ENCODE measurements at regions not wholly inside any gene's neighbourhood (a gene's known extent, or its start where the extent isn't known, plus 50 kb on each side); places are given as distances from the start of the nearest gene placed in this dataset.
A peak's percentile ranks its signal among the peaks of the same experiment; 100 is the strongest.

DNA sequence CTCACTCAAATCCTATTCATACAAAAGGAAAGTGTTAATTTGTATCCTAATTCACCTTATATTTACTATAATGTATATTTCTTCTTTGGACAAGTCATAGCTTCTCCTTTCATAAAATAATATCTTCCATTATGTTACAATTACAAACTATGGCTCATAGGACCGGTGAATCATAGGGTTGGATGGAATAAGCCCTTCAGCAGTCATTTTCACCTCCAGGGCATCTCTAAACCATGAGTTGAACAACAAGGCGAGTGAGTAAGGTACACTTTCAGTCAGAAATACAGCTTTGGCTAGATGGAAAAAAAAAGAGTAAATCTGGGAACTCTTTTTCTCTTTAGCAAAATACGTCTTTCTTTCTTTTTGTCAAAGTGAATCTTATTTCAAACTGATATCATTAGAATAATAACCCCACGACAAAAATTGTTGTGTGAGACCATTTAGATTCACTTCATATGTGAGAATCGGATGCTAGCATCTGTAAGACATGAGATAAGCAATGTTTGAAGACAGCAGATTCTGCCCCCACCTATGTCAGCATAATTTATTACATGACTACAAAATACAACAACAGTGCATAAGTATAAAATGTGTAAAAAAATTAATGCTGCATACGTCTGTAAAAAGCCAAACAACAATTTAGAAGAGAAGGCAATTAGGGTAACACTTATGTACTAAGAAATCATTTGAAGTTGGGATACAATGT is 184.4 kb upstream of the SLC38A2 start:
- peak; percentile 99 for DNase-seq (ENCODE audit: low read depth)
- no peak overlapping the region for H3K4me3 ChIP-seq (ENCODE audit: low read length)

GRCh38 chr12:46556105-46556559 is 183.6 kb upstream of the SLC38A2 start:
- peak; percentile 88 for DNase-seq (ENCODE audit: low read depth)
- H3K4me3 ChIP-seq (ENCODE audit: low read length): no peak overlapping the region
- TF ChIP-seq, protein P1, sequence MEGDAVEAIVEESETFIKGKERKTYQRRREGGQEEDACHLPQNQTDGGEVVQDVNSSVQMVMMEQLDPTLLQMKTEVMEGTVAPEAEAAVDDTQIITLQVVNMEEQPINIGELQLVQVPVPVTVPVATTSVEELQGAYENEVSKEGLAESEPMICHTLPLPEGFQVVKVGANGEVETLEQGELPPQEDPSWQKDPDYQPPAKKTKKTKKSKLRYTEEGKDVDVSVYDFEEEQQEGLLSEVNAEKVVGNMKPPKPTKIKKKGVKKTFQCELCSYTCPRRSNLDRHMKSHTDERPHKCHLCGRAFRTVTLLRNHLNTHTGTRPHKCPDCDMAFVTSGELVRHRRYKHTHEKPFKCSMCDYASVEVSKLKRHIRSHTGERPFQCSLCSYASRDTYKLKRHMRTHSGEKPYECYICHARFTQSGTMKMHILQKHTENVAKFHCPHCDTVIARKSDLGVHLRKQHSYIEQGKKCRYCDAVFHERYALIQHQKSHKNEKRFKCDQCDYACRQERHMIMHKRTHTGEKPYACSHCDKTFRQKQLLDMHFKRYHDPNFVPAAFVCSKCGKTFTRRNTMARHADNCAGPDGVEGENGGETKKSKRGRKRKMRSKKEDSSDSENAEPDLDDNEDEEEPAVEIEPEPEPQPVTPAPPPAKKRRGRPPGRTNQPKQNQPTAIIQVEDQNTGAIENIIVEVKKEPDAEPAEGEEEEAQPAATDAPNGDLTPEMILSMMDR (IDR thresholded peaks at IDR 0.05; ENCODE audit: insufficient read depth, low read depth, low read length, missing control alignments): no peak

More for the DNA sequence above, 184.4 kb upstream of the SLC38A2 start:
- TF ChIP-seq, protein P1 (IDR thresholded peaks at IDR 0.05; ENCODE audit: insufficient read depth, low read depth, low read length, missing control alignments): no peak

GRCh38 chr12:46555406-46555852 is 182.9 kb upstream of the SLC38A2 start:
- TF ChIP-seq, protein P1 (IDR thresholded peaks at IDR 0.05; ENCODE audit: insufficient read depth, low read depth, low read length, missing control alignments): no peak
- H3K4me3 ChIP-seq (ENCODE audit: low read length): no peak overlapping the region
- peak; percentile 83 for DNase-seq (ENCODE audit: low read depth)

GRCh38 chr12:46554460-46554859 is 181.9 kb upstream of the SLC38A2 start:
- no peak overlapping the region for H3K4me3 ChIP-seq (ENCODE audit: low read length)
- DNase-seq (ENCODE audit: low read depth): no peak
- TF ChIP-seq, protein P1 (IDR thresholded peaks at IDR 0.05; ENCODE audit: insufficient read depth, low read depth, low read length, missing control alignments): no peak

GRCh38 chr12:46553911-46554310 is 181.3 kb upstream of the SLC38A2 start:
- no peak overlapping the region for H3K4me3 ChIP-seq (ENCODE audit: low read length)

GRCh38 chr12:46553266-46553665 is 180.7 kb upstream of the SLC38A2 start:
- no peak overlapping the region for H3K4me3 ChIP-seq (ENCODE audit: low read length)
- TF ChIP-seq, protein P1 (IDR thresholded peaks at IDR 0.05; ENCODE audit: insufficient read depth, low read depth, low read length, missing control alignments): no peak
- DNase-seq (ENCODE audit: low read depth): peak; percentile 95

More at GRCh38 chr12:46553911-46554310, 181.3 kb upstream of the SLC38A2 start:
- DNase-seq (ENCODE audit: low read depth): peak; percentile 27
- TF ChIP-seq, protein P1 (IDR thresholded peaks at IDR 0.05; ENCODE audit: insufficient read depth, low read depth, low read length, missing control alignments): no peak

All from epithelial cell of esophagus (primary cell).